B cell (primary cell): ENCODE measurements at regions not wholly inside any gene's neighbourhood (a gene's known extent, or its start where the extent isn't known, plus 50 kb on each side); places are given as distances from the start of the nearest gene placed in this dataset.

Source experiments
- ATAC-seq: fragments of 200-7000 bp; cut with Tn5 transposase; one replicate; pipeline ENCODE4 v1.10.0; 2021; ENCODE audit warnings: low read depth, mild to moderate bottlenecking, moderate number of reproducible peaks, moderate library complexity
- CTCF ChIA-PET: fragments of 350-600 bp; sonication (Branson Sonifier 250); formaldehyde crosslinking; loops from one replicate; lab custom pipeline; 2021; ENCODE audit warnings: antibody characterized with exemption, inconsistent platforms; lab: Charles Lee
- POLR2A ChIA-PET: fragments of 350-600 bp; sonication (Branson Sonifier 250); formaldehyde crosslinking; loops from one replicate; lab custom pipeline; 2021; ENCODE audit warnings: antibody characterized with exemption; lab: Charles Lee
- DNase-seq: peaks from one replicate; pipeline ENCODE4 v3.0.0; 2013
- H2AFZ ChIP-seq: 2 replicates; pipeline ENCODE4 v1.6.1; 2012; ENCODE audit warnings: mild to moderate bottlenecking, low read depth, low read length; ENCODE audit not compliant: insufficient read depth, poor library complexity, severe bottlenecking
- H3K27ac ChIP-seq, 2 donors: 1 replicate in 1 of 2; 2 replicates in 1 of 2; pipeline ENCODE4 v1.5.1; 2012 to 2013; ENCODE audit warnings: low read length in 2 of 2, mild to moderate bottlenecking in 2 of 2, moderate library complexity in 1 of 2
- H3K27me3 ChIP-seq, 4 experiments: fragments of 200-600 bp in 1 of 4; sonication (generic) in 1 of 4; replicated peaks in 1 of 4; 1 replicate in 2 of 4; 2 replicates in 2 of 4; pipeline versions ENCODE4 v1.6.1 to v1.7.0; 2013 to 2016; ENCODE audit warnings: low read length in 3 of 4, mild to moderate bottlenecking in 2 of 4, mixed read lengths in 1 of 4, moderate library complexity in 1 of 4; ENCODE audit not compliant: insufficient read depth in 4 of 4, control insufficient read depth in 3 of 4; ENCODE audit errors: control extremely low read depth in 1 of 4
- H3K36me3 ChIP-seq, 2 experiments: replicated peaks in 1 of 2; 1 replicate in 1 of 2; 2 replicates in 1 of 2; pipeline versions ENCODE4 v1.6.1 to v1.7.1; 2013; ENCODE audit warnings: low read length in 1 of 2; ENCODE audit not compliant: insufficient read depth in 2 of 2, control insufficient read depth in 1 of 2; ENCODE audit errors: control extremely low read depth in 1 of 2, extremely low read depth in 1 of 2
- H3K4me1 ChIP-seq, 2 donors: fragments of 200-600 bp in 1 of 2; sonication (generic) in 1 of 2; 1 replicate in 1 of 2; 2 replicates in 1 of 2; pipeline versions ENCODE4 v1.5.1 to v1.6.1; 2013 to 2017; ENCODE audit warnings: low read length in 2 of 2; ENCODE audit not compliant: control insufficient read depth in 2 of 2, insufficient read depth in 2 of 2
- H3K4me2 ChIP-seq: replicated peaks from 2 replicates; pipeline ENCODE3; 2012; ENCODE audit warnings: mild to moderate bottlenecking, low read depth, low read length; ENCODE audit not compliant: poor library complexity, severe bottlenecking
- H3K4me3 ChIP-seq, 5 experiments: fragments of 200-600 bp in 1 of 5; sonication (generic) in 1 of 5; 1 replicate in 3 of 5; 2 replicates in 2 of 5; pipeline versions ENCODE4 v1.5.1 to v1.7.0; 2011 to 2016; ENCODE audit warnings: low read length in 4 of 5, mild to moderate bottlenecking in 4 of 5, low read depth in 2 of 5, control low read depth in 1 of 5, moderate library complexity in 1 of 5; ENCODE audit not compliant: insufficient read depth in 1 of 5; ENCODE audit errors: control extremely low read depth in 1 of 5, extremely low read depth in 1 of 5
- H3K79me2 ChIP-seq: fragments of 200-600 bp; sonication (generic); one replicate; pipeline ENCODE4 v1.6.0; 2016; ENCODE audit warnings: low read length; ENCODE audit not compliant: control insufficient read depth, insufficient read depth
- H3K9ac ChIP-seq: fragments of 200-600 bp; sonication (generic); 2 replicates; pipeline ENCODE4 v1.6.1; 2017; ENCODE audit warnings: mild to moderate bottlenecking, low read length, moderate library complexity
- H3K9me3 ChIP-seq, 3 donors: one replicate each; pipeline versions ENCODE4 v1.6.1 to v1.7.1; 2013; ENCODE audit warnings: low read length in 2 of 3; ENCODE audit not compliant: control insufficient read depth in 2 of 3, insufficient read depth in 1 of 3; ENCODE audit errors: control extremely low read depth in 1 of 3
- H4K20me1 ChIP-seq: 2 replicates; pipeline ENCODE4 v1.6.0; 2012; ENCODE audit warnings: mild to moderate bottlenecking, low read length; ENCODE audit not compliant: insufficient read depth, control insufficient read depth, poor library complexity, severe bottlenecking
- H3K27ac Mint-ChIP-seq: one replicate; pipeline ENCODE4 v1.8.0; 2021; ENCODE audit warnings: mixed read lengths
- H3K27me3 Mint-ChIP-seq: one replicate; pipeline ENCODE4 v1.8.0; 2021; ENCODE audit warnings: mixed read lengths
- H3K4me1 Mint-ChIP-seq: one replicate; pipeline ENCODE4 v1.8.0; 2021; ENCODE audit warnings: mixed read lengths
- H3K4me3 Mint-ChIP-seq: one replicate; pipeline ENCODE4 v1.8.0; 2021; ENCODE audit warnings: mixed read lengths
- H3K9me3 Mint-ChIP-seq: one replicate; pipeline ENCODE4 v1.8.0; 2022; ENCODE audit warnings: mixed read lengths; ENCODE audit not compliant: insufficient read depth
- EZH2 ChIP-seq: IDR thresholded peaks from 2 replicates; pipeline ENCODE4 v1.6.1; 2012; ENCODE audit warnings: borderline replicate concordance, low read depth, mild to moderate bottlenecking, moderate library complexity, low read length; ENCODE audit not compliant: insufficient read depth, poor library complexity, severe bottlenecking
- WGBS: methylation state at CpG from one replicate; pipeline ENCODE4 v1.1.5; 2013; ENCODE audit warnings: missing lambda C conversion rate; ENCODE audit not compliant: insufficient coverage; 5-methylcytosine and 5-hydroxymethylcytosine counted together
- intact Hi-C: fragments of 100-400 bp; cut with micrococcal nuclease; formaldehyde crosslinking; loops from one replicate; pipeline ENCODE4 v1.10.0; 2022
- TF ChIP-seq, protein P1 (sequence below): fragments of 200-600 bp; IDR thresholded peaks from one replicate; pipeline ENCODE4 v1.8.0; 2022; ENCODE audit warnings: antibody characterized with exemption, mild to moderate bottlenecking

DNA sequence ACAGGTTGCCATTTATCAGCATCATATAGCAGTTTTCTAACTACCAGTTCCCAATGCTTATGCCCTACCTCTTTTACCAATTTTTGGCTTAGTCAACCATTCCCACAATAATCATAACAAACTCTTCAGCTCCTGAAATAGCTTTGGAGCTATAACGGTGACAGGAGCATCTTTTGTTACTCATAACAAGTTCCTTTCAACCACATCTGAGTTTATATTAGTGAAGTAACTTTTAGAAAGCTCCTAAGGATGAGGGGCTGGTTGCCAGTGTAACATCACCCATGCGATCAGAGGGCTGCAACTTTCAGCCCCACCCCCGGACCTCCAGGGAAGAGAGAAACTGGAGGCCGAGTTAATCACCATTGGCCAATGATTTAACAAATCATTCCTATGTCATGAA is 495.3 kb upstream of the RASGRP1 start:
- TF ChIP-seq, protein P1, sequence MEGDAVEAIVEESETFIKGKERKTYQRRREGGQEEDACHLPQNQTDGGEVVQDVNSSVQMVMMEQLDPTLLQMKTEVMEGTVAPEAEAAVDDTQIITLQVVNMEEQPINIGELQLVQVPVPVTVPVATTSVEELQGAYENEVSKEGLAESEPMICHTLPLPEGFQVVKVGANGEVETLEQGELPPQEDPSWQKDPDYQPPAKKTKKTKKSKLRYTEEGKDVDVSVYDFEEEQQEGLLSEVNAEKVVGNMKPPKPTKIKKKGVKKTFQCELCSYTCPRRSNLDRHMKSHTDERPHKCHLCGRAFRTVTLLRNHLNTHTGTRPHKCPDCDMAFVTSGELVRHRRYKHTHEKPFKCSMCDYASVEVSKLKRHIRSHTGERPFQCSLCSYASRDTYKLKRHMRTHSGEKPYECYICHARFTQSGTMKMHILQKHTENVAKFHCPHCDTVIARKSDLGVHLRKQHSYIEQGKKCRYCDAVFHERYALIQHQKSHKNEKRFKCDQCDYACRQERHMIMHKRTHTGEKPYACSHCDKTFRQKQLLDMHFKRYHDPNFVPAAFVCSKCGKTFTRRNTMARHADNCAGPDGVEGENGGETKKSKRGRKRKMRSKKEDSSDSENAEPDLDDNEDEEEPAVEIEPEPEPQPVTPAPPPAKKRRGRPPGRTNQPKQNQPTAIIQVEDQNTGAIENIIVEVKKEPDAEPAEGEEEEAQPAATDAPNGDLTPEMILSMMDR, result no peak
- no peak for TF ChIP-seq EZH2
- CTCF ChIA-PET, result no interaction called here

DNA sequence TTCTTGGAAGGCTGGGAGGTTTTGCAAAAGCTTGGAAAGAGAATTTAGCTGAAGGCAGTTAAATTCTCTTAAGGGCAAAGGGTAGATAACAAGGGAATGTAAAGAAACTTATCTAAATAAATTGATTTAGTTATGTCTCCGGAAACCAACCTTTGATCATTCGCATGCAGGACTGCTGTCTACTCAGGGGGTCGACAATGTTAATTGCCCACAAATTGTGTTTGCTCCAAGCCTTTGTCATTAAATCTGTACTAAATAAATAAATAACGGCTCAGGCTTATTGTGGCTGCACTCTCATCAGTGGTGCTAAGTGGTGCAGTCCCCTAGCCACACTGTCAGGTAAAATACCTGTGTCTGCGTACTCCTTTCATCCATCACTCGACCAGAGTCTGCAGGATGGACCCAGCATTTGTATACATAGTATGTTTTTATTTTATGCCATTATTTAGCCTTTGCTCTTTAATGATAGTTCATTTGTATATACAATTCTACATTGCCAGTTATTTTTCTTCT is 497.4 kb upstream of the RASGRP1 start:
- DNase-seq (no peak), ATAC-seq (no peak)
- H3K4me1 ChIP-seq, result no peaks in the 10 kb centered on the region
- Mint-ChIP-seq H3K9me3 (no peaks in the 10 kb centered on the region), H3K27me3 (no peaks in the 10 kb centered on the region), H3K4me1 (no peaks in the 10 kb centered on the region), H3K4me3 (no peak overlapping the region), H3K27ac (no peak overlapping the region)
- no peaks in the 10 kb centered on the region for H3K27me3 ChIP-seq
- POLR2A ChIA-PET, result no interaction called here
- H2AFZ ChIP-seq, result no peak overlapping the region
- intact Hi-C loops, result no loop called here
- CTCF ChIA-PET, result no interaction called here
- no peak overlapping the region for H3K9ac ChIP-seq
- H3K4me2 ChIP-seq, result no peak overlapping the region
- H3K4me3 ChIP-seq, result no peak overlapping the region
- no peak overlapping the region for H3K27ac ChIP-seq
- H3K36me3 ChIP-seq, result no peaks in the 10 kb centered on the region
- H4K20me1 ChIP-seq, result no peaks in the 10 kb centered on the region
- H3K9me3 ChIP-seq, result no peaks in the 10 kb centered on the region
- no peaks in the 10 kb centered on the region for H3K79me2 ChIP-seq
- TF ChIP-seq EZH2, result no peak
- TF ChIP-seq, protein P1, result no peak
- no CpG with 5 or more reads among the region's 6 CpGs for WGBS

More for the DNA sequence above, 495.3 kb upstream of the RASGRP1 start:
- Mint-ChIP-seq H3K27me3 (no peaks in the 10 kb centered on the region), H3K4me3 (no peak overlapping the region), H3K27ac (no peak overlapping the region), H3K4me1 (no peaks in the 10 kb centered on the region), H3K9me3 (no peaks in the 10 kb centered on the region)
- Histone ChIP-seq H3K79me2 (no peaks in the 10 kb centered on the region), H3K27me3 (no peaks in the 10 kb centered on the region), H3K9me3 (no peaks in the 10 kb centered on the region), H3K4me1 (no peaks in the 10 kb centered on the region), H3K4me2 (no peak overlapping the region), H2AFZ (no peak overlapping the region), H4K20me1 (no peaks in the 10 kb centered on the region), H3K9ac (no peak overlapping the region), H3K36me3 (no peaks in the 10 kb centered on the region), H3K27ac (no peak overlapping the region), H3K4me3 (no peak overlapping the region)
- POLR2A ChIA-PET, result no interaction called here
- intact Hi-C loops, result no loop called here
- no peak for DNase-seq
- no CpG with 5 or more reads among the region's 4 CpGs for WGBS
- no peak for ATAC-seq
